ENCODE measurements at regions not wholly inside any gene's neighbourhood (a gene's known extent, or its start where the extent isn't known, plus 50 kb on each side); places are given as distances from the start of the nearest gene placed in this dataset.
"Not testable (repeated sequence)": the region's sequence is repeated elsewhere in the genome, so short reads cannot be mapped to it uniquely, and the experiment has no call there.

DNA sequence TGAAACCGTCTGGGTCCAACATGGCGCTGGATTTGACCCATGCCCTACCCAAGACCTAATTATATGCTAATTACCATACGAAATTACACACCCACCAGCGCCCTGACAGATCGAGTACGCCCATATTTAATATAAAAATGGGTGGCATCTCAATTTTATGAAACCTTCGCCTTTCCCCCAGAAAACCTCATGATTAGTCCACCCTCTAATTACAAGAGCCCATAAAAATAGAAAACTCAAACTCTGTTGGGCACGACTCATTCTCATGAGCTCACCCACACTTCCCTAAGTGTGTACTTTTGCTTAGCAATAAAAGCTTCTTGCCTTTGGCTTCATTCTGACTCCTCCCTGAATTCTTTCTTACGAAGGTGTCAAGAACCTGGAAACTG, 136.4 kb downstream of the OR2B2 start:
- TF ChIP-seq, protein P1, sequence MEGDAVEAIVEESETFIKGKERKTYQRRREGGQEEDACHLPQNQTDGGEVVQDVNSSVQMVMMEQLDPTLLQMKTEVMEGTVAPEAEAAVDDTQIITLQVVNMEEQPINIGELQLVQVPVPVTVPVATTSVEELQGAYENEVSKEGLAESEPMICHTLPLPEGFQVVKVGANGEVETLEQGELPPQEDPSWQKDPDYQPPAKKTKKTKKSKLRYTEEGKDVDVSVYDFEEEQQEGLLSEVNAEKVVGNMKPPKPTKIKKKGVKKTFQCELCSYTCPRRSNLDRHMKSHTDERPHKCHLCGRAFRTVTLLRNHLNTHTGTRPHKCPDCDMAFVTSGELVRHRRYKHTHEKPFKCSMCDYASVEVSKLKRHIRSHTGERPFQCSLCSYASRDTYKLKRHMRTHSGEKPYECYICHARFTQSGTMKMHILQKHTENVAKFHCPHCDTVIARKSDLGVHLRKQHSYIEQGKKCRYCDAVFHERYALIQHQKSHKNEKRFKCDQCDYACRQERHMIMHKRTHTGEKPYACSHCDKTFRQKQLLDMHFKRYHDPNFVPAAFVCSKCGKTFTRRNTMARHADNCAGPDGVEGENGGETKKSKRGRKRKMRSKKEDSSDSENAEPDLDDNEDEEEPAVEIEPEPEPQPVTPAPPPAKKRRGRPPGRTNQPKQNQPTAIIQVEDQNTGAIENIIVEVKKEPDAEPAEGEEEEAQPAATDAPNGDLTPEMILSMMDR (conservative IDR thresholded peaks at IDR 0.05; ENCODE audit: control insufficient read depth, insufficient read depth, low read depth, low read length): no peak
- no peak overlapping the region for H3K4me3 ChIP-seq (ENCODE audit: control insufficient read depth, low read depth, low read length)
- no peak for DNase-seq (ENCODE audit: low read depth)

DNA sequence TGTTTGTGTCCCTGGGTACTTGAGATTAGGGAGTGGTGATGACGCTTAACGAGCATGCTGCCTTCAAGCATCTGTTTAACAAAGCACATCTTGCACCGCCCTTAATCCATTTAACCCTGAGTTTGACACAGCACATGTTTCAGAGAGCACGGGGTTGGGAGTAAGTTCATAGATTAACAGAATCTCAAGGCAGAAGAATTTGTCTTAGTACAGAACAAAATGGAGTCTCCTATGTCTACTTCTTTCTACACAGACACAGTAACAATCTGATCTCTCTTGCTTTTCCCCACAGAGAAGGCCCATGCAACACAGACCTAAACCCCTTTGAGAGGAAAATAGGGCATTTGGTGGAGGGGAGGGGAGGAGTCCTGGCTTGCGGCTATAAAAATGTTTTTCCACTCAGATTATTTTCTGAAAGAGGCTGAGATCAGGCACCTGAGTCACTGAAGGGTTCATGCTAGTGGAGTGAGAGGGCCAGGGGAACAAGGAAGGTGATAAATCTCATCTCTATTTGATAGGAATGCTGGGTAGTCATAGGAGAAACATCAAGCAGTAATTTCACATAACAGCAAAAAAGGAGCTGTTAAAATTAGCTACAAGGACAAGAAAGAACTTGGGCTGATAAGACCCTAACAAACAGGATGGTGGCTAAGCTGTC, 136.9 kb downstream of the OR2B2 start:
- DNase-seq (ENCODE audit: low read depth): not testable (repeated sequence)

DNA sequence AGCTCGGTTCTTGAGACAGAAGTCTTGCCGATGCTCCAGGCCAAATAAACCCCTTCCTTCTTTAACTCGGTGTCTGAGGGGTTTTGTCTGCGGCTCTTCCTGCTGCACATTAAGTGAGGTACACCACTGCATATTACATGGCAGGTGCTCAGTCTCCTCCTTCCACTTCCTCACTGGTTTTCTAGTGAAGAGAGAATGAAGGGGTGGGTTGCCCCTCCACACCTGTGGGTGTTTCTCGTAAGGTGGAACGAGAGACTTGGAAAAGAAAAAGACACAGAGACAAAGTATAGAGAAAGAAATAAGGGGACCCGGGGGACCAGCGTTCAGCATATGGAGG, 138.0 kb downstream of the OR2B2 start:
- not testable (repeated sequence) for DNase-seq (ENCODE audit: low read depth); H3K4me3 ChIP-seq (ENCODE audit: control insufficient read depth, low read depth, low read length)

More for the DNA sequence above, 136.9 kb downstream of the OR2B2 start:
- not testable (repeated sequence) for H3K4me3 ChIP-seq (ENCODE audit: control insufficient read depth, low read depth, low read length)

DNA sequence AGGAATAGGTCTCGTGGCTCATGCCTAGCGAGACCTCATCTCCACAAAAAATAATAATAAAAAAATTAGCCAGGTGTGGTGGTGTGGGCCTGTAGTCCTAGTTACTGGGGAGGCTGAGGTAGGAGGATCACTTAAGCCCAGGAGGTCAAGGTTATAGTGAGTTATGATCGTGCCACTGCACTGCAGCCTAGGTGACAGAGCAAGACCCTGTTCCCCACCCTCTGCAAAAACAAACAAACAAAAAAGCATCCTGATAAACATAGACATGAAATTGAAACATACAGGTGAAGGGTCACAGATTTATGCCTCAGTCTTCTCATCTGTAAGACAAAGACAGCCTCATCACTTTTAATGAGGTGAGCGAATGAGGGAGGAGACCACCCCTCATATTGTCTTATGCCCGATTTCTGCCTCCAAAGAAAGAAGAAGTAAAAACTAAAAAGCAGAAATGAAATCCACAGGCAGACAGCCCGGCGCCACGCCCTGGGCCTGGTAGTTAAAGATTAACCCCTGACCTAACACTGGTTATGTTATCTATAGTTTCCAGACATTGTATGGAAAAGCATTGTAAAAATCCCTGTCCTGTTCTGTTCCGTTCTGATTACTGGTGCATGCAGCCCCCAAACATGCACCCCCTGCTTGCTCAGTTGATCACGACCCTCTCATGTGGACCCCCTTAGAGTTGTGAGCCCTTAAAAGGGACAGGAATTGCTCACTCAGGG, 138.5 kb downstream of the OR2B2 start:
- H3K4me3 ChIP-seq (ENCODE audit: control insufficient read depth, low read depth, low read length); DNase-seq (ENCODE audit: low read depth): not testable (repeated sequence)

DNA sequence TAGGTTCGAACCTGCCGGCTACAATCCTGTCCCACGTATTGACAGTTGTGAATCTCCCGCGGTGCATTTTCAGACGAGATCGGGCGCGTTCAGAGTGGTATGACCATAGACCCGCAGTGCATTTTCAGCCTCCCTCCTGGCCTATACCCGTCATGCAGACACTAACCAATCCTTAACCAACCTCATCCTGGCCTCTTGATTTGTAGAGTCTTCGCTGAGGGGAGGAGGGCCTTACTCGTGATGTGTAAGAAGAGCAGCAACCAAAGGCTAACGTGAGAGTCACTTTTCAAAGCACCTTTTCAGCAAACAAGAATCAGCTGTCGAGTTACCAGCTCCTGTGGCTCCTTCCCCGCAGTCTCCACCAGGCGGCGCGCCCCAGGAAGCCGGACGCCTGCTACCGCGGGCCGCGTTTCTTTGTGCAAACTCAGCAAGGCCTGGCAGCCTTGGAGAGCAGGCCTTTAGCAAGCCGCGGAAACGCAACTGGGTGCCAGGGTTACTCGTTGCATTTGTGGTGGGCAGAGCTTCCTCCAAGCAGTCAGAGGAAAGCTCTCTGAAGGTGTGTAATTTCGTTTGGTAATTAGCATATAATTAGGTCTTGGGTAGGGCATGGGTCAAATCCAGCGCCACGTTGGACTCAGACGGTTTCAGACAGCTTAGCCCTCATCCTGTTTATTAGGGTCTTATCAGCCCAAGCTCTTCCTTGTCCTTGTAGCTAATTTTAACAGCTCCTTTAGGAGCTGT, 139.8 kb downstream of the OR2B2 start:
- peak overlapping the region; percentile 24 for H3K4me3 ChIP-seq (ENCODE audit: control insufficient read depth, low read depth, low read length)
- TF ChIP-seq, protein P1 (conservative IDR thresholded peaks at IDR 0.05; ENCODE audit: control insufficient read depth, insufficient read depth, low read depth, low read length): peak; percentile 90
- DNase-seq (ENCODE audit: low read depth): peak; percentile 82

DNA sequence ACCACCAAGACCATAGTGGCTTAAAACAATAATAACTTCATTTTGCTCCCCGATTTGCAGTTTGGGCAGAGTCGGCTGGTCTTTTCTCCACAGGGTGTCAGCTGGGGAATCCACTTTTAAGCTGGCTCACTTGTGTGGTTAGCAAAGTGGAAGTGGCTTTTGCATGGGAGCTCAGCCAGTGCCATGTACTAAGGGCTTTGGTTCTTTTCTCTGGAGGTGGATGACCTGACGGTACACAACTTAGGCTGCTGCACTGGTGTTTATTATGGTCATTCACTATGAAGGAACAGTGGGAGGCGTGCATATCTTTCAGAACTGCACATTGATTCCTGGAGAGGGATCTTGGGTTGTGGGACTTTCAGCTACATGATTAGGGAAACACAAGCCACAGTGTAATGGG, 141.0 kb downstream of the OR2B2 start:
- TF ChIP-seq, protein P1 (conservative IDR thresholded peaks at IDR 0.05; ENCODE audit: control insufficient read depth, insufficient read depth, low read depth, low read length): no peak
- H3K4me3 ChIP-seq (ENCODE audit: control insufficient read depth, low read depth, low read length): no peak overlapping the region
- DNase-seq (ENCODE audit: low read depth): no peak

DNA sequence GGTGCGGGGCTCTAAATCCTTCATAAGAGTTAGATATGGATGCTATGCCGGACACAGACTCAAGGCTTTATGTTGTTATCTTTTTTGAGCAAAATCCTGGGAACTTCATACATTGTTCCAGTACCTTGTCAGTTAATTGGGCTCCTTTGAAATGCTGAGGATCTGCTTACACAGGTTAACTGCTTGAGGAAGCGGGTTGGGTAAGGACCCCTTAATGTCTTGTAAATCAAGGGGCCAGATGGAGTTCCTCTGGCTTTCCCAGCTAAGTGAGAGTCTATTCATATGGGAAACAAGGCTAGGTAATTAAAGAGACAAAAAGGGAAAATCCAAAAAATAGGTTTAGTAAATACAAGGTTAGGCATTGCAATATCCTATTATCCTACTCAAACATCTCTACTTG, 141.5 kb downstream of the OR2B2 start:
- TF ChIP-seq, protein P1 (conservative IDR thresholded peaks at IDR 0.05; ENCODE audit: control insufficient read depth, insufficient read depth, low read depth, low read length): no peak

DNA sequence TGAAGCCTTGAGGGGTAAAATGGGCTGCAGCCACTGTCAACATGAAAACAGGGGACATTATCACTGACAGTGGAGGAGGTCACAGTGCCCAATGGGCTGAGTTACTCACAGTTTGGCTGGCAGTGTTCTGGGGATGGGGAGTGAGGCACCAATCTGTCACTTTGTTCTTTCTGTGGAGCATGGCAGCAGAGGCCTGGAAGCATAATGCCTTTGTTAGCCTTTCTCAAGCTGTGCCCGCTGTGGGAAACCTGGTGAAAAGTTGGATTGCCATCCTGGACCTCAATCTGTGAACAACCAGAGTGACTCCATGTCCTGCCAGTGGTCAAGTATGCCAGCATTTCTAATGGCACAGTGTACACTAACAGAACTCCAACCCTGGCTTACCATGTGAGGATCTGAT, 143.6 kb downstream of the OR2B2 start:
- H3K4me3 ChIP-seq (ENCODE audit: control insufficient read depth, low read depth, low read length): no peak overlapping the region
- TF ChIP-seq, protein P1 (conservative IDR thresholded peaks at IDR 0.05; ENCODE audit: control insufficient read depth, insufficient read depth, low read depth, low read length): no peak
- DNase-seq (ENCODE audit: low read depth): no peak

More for the DNA sequence above, 141.5 kb downstream of the OR2B2 start:
- H3K4me3 ChIP-seq (ENCODE audit: control insufficient read depth, low read depth, low read length): no peak overlapping the region
- DNase-seq (ENCODE audit: low read depth): no peak

Measured in fibroblast of mammary gland (primary cell).